ENCODE measurements at regions not wholly inside any gene's neighbourhood (a gene's known extent, or its start where the extent isn't known, plus 50 kb on each side); places are given as distances from the start of the nearest gene placed in this dataset.

- TF ChIP-seq EZH2phosphoT487 (IDR thresholded peaks at IDR 0.05; ENCODE audit: unreplicated experiment), result no peak
- TF ChIP-seq POLR2AphosphoS5 (IDR thresholded peaks at IDR 0.05; ENCODE audit: low read depth), result no peak
- TF ChIP-seq ZNF114 (CRISPR knock-in tag; IDR thresholded peaks at IDR 0.05), result no peak
- TF ChIP-seq STAT1 (IDR thresholded peaks at IDR 0.05; ENCODE audit: unreplicated experiment), result no peak
Measured at GRCh38 chr13:22482496-22483000, 698.2 kb upstream of the SGCG start (continued).

- no peak for TF ChIP-seq ZNF331 (CRISPR knock-in tag; IDR thresholded peaks at IDR 0.05; ENCODE audit: low read depth)
- no peak for TF ChIP-seq REST (IDR thresholded peaks at IDR 0.05; ENCODE audit: unreplicated experiment)
- TF ChIP-seq NANOG (IDR thresholded peaks at IDR 0.05; ENCODE audit: borderline replicate concordance), result no peak
- TF ChIP-seq POLR2AphosphoS5 (IDR thresholded peaks at IDR 0.05; ENCODE audit: low read depth), result no peak
- no peak for TF ChIP-seq EZH2phosphoT487 (IDR thresholded peaks at IDR 0.05; ENCODE audit: unreplicated experiment)
- TF ChIP-seq CREB1 (CRISPR knock-in tag; IDR thresholded peaks at IDR 0.05; ENCODE audit: low read depth), result no peak
- no peak for TF ChIP-seq ETS1 (IDR thresholded peaks at IDR 0.05)
- no peak for TF ChIP-seq CTCF (conservative IDR thresholded peaks at IDR 0.05; ENCODE audit: low read depth in 2 of 2)
- ATAC-seq, result no peak
- no peak overlapping the region for H3K4me3 Mint-ChIP-seq
- H3K9me3 Mint-ChIP-seq, result peaks cover 4% of the 10 kb centered on the region; the same call in 2 of the 3 replicates
- Histone ChIP-seq H3K27ac (ENCODE audit: low read depth) (no peak overlapping the region), H3K79me2 (replicated peaks; ENCODE audit: insufficient read depth) (no peaks in the 10 kb centered on the region), H3K4me3 (no peak overlapping the region), H3K27me3 (ENCODE audit: insufficient read depth) (no peaks in the 10 kb centered on the region), H3F3A (replicated peaks; ENCODE audit: low read depth) (no peaks in the 10 kb centered on the region), H4K20me1 (replicated peaks; ENCODE audit: insufficient read depth) (no peaks in the 10 kb centered on the region), H3K4me2 (no peak overlapping the region), H3K9me2 (ENCODE audit: insufficient read depth) (no peaks in the 10 kb centered on the region), H2AFZ (no peak overlapping the region), H3K36me3 (ENCODE audit: insufficient read depth) (no peaks in the 10 kb centered on the region), H3K4me1 (ENCODE audit: insufficient read depth) (no peaks in the 10 kb centered on the region)
- no peaks in the 10 kb centered on the region for H3K27me3 Mint-ChIP-seq (ENCODE audit: insufficient read depth, low read depth, poor library complexity)
- H3K4me1 Mint-ChIP-seq, result no peaks in the 10 kb centered on the region
- no peak for DNase-seq (ENCODE audit: low spot score)
- H3K27ac Mint-ChIP-seq, result no peak overlapping the region
- no peaks in the 10 kb centered on the region for H3K36me3 Mint-ChIP-seq (ENCODE audit: low read depth)
Measured at GRCh38 chr13:22483276-22483675, 697.5 kb upstream of the SGCG start.

Measured in GM23338 (cell line).